ENCODE measurements at regions not wholly inside any gene's neighbourhood (a gene's known extent, or its start where the extent isn't known, plus 50 kb on each side); places are given as distances from the start of the nearest gene placed in this dataset.

GRCh38 chr21:28359300-28359699 lies 633.4 kb downstream of the LTN1 start:
- Histone ChIP-seq H3K27me3 (no peaks in the 10 kb centered on the region), H3K27ac (no peak overlapping the region), H3K4me3 (no peak overlapping the region), H3K36me3 (no peaks in the 10 kb centered on the region), H3K4me1 (no peaks in the 10 kb centered on the region), H3K9me3 (no peaks in the 10 kb centered on the region)
- no peak for TF ChIP-seq POLR2A (IDR thresholded peaks at IDR 0.05)
- no peak for TF ChIP-seq CTCF (IDR thresholded peaks at IDR 0.05)
- intact Hi-C loops (cut with DNase I; ENCODE audit: low total_unique reads), result no loop called here
- no peak for DNase-seq

GRCh38 chr21:28358702-28359101 lies 634.0 kb downstream of the LTN1 start:
- Histone ChIP-seq H3K4me1 (no peaks in the 10 kb centered on the region), H3K9me3 (no peaks in the 10 kb centered on the region), H3K27me3 (no peaks in the 10 kb centered on the region), H3K4me3 (no peak overlapping the region), H3K36me3 (no peaks in the 10 kb centered on the region), H3K27ac (no peak overlapping the region)
- intact Hi-C loops (cut with DNase I; ENCODE audit: low total_unique reads), result no loop called here
- DNase-seq, result no peak
- TF ChIP-seq CTCF (IDR thresholded peaks at IDR 0.05) (no peak), POLR2A (IDR thresholded peaks at IDR 0.05) (no peak)

- H3K27ac ChIP-seq, result no peak overlapping the region
- H3K4me3 ChIP-seq, result no peak overlapping the region
- no peak for TF ChIP-seq POLR2A (IDR thresholded peaks at IDR 0.05)
- no peak for TF ChIP-seq CTCF (IDR thresholded peaks at IDR 0.05)
- H3K27me3 ChIP-seq, result no peaks in the 10 kb centered on the region
- no peak for DNase-seq
- intact Hi-C loops (cut with DNase I; ENCODE audit: low total_unique reads), result no loop called here
- no peaks in the 10 kb centered on the region for H3K36me3 ChIP-seq
- no peaks in the 10 kb centered on the region for H3K4me1 ChIP-seq
- no peaks in the 10 kb centered on the region for H3K9me3 ChIP-seq
Observed at GRCh38 chr21:28358170-28358569, 634.5 kb downstream of the LTN1 start.

- H3K9me3 ChIP-seq, result no peaks in the 10 kb centered on the region
- no peak for DNase-seq
- intact Hi-C loops (cut with DNase I; ENCODE audit: low total_unique reads), result no loop called here
- H3K27ac ChIP-seq, result no peak overlapping the region
- no peaks in the 10 kb centered on the region for H3K4me1 ChIP-seq
- H3K27me3 ChIP-seq, result no peaks in the 10 kb centered on the region
- no peaks in the 10 kb centered on the region for H3K36me3 ChIP-seq
- H3K4me3 ChIP-seq, result no peak overlapping the region
- TF ChIP-seq CTCF (IDR thresholded peaks at IDR 0.05) (no peak), POLR2A (IDR thresholded peaks at IDR 0.05) (no peak)
Observed at GRCh38 chr21:28357743-28358142, 634.9 kb downstream of the LTN1 start.

GRCh38 chr21:28356422-28356821 lies 636.3 kb downstream of the LTN1 start:
- Histone ChIP-seq H3K4me3 (no peak overlapping the region), H3K4me1 (no peaks in the 10 kb centered on the region), H3K27ac (no peak overlapping the region), H3K36me3 (no peaks in the 10 kb centered on the region), H3K27me3 (no peaks in the 10 kb centered on the region), H3K9me3 (no peaks in the 10 kb centered on the region)
- TF ChIP-seq CTCF (IDR thresholded peaks at IDR 0.05) (no peak), POLR2A (IDR thresholded peaks at IDR 0.05) (no peak)
- DNase-seq, result no peak
- intact Hi-C loops (cut with DNase I; ENCODE audit: low total_unique reads), result no loop called here

All from uterus (tissue), 3 donors.